NCI-H187 (cell line): ENCODE measurements at regions not wholly inside any gene's neighbourhood (a gene's known extent, or its start where the extent isn't known, plus 50 kb on each side); places are given as distances from the start of the nearest gene placed in this dataset.
"Not testable (repeated sequence)": the region's sequence is repeated elsewhere in the genome, so short reads cannot be mapped to it uniquely, and the experiment has no call there.

Experiments used
- DNase-seq, 2 experiments: peaks; one replicate each; lab custom pipeline; 2025; lab: John Stamatoyannopoulos, UW

GRCh38 chr9:80485420-80486250 is 913.9 kb downstream of the TLE4 start:
- no peak for DNase-seq

GRCh38 chr9:80482251-80482650 is 910.5 kb downstream of the TLE4 start:
- not testable (repeated sequence) for DNase-seq

GRCh38 chr9:80467632-80468031 is 895.9 kb downstream of the TLE4 start:
- no peak for DNase-seq

- DNase-seq: no peak
Measured at GRCh38 chr9:80465556-80465955, 893.8 kb downstream of the TLE4 start.

- DNase-seq: no peak
Measured at GRCh38 chr9:80449513-80449912, 877.7 kb downstream of the TLE4 start.

- no peak for DNase-seq
Measured at GRCh38 chr9:80448996-80449395, 877.2 kb downstream of the TLE4 start.

GRCh38 chr9:80447876-80448275 is 876.1 kb downstream of the TLE4 start:
- DNase-seq: no peak

- no peak for DNase-seq
Measured at GRCh38 chr9:80440724-80441123, 869.0 kb downstream of the TLE4 start.

GRCh38 chr9:80437825-80438224 is 866.1 kb downstream of the TLE4 start:
- DNase-seq: no peak

GRCh38 chr9:80437091-80437640 is 865.4 kb downstream of the TLE4 start:
- DNase-seq: no peak

- no peak for DNase-seq
Measured at GRCh38 chr9:80435591-80435990, 863.8 kb downstream of the TLE4 start.

- no peak for DNase-seq
Measured at GRCh38 chr9:80426992-80427391, 855.2 kb downstream of the TLE4 start.

GRCh38 chr9:80417211-80417773 is 845.5 kb downstream of the TLE4 start:
- no peak for DNase-seq

GRCh38 chr9:80410106-80410505 is 838.3 kb downstream of the TLE4 start:
- DNase-seq: no peak

GRCh38 chr9:80407220-80407619 is 835.5 kb downstream of the TLE4 start:
- DNase-seq: no peak

GRCh38 chr9:80401243-80401642 is 829.5 kb downstream of the TLE4 start:
- no peak for DNase-seq

- no peak for DNase-seq
Measured at GRCh38 chr9:80400624-80401230, 829.0 kb downstream of the TLE4 start.

GRCh38 chr9:80399606-80400005 is 827.8 kb downstream of the TLE4 start:
- DNase-seq: no peak

GRCh38 chr9:80387828-80388227 is 816.1 kb downstream of the TLE4 start:
- no peak for DNase-seq

GRCh38 chr9:80385246-80385645 is 813.5 kb downstream of the TLE4 start:
- DNase-seq: no peak

GRCh38 chr9:80383331-80383730 is 811.6 kb downstream of the TLE4 start:
- no peak for DNase-seq

- no peak for DNase-seq
Measured at GRCh38 chr9:80382211-80382891, 810.6 kb downstream of the TLE4 start.
